Stomach (tissue), 8 donors: ENCODE measurements at regions not wholly inside any gene's neighbourhood (a gene's known extent, or its start where the extent isn't known, plus 50 kb on each side); places are given as distances from the start of the nearest gene placed in this dataset.
"Not testable (repeated sequence)": the region's sequence is repeated elsewhere in the genome, so short reads cannot be mapped to it uniquely, and the experiment has no call there.

Experiments used
- DNase-seq, 2 donors: peaks; one replicate each; pipeline versions ENCODE4 v3.0.0 to v3.0.0-alpha.2; 2013 to 2019
- H3K27ac ChIP-seq, 5 donors: fragments of 200-600 bp in 4 of 5; sonication (generic) in 4 of 5; one replicate each; pipeline ENCODE4 v1.5.1; 2013 to 2019; ENCODE audit warnings: mild to moderate bottlenecking in 1 of 5, moderate library complexity in 1 of 5
- H3K27me3 ChIP-seq, 3 donors: fragments of 200-600 bp; sonication (generic); one replicate each; pipeline ENCODE4 v1.5.1; 2017 to 2019; ENCODE audit warnings: mixed run types in 1 of 3
- H3K36me3 ChIP-seq, 4 donors: fragments of 200-600 bp; sonication (generic); 1 replicate in 3 of 4; 2 replicates in 1 of 4; pipeline ENCODE4 v1.5.1; 2016 to 2019
- H3K4me1 ChIP-seq, 4 donors: fragments of 200-600 bp; sonication (generic); one replicate each; pipeline ENCODE4 v1.5.1; 2016 to 2019
- H3K4me3 ChIP-seq, 4 donors: fragments of 200-600 bp; sonication (generic) in 3 of 4; one replicate each; pipeline ENCODE4 v1.5.1; 2016 to 2019; ENCODE audit warnings: mild to moderate bottlenecking in 1 of 4
- H3K9me3 ChIP-seq, 4 donors: fragments of 200-600 bp; sonication (generic); one replicate each; pipeline ENCODE4 v1.5.1; 2016 to 2019
- CTCF ChIP-seq, 7 experiments: fragments of 450-650 bp in 4 of 7; fragments of 200-600 bp in 3 of 7; sonication (generic) in 3 of 7; IDR thresholded peaks; one replicate each; pipeline ENCODE4 v1.5.1; 2016 to 2019; ENCODE audit warnings: antibody characterized with exemption in 7 of 7, control low read depth in 2 of 7, mild to moderate bottlenecking in 1 of 7
- EP300 ChIP-seq: sonication (generic); formaldehyde crosslinking; IDR thresholded peaks from one replicate; pipeline ENCODE4 v1.6.1; 2017; ENCODE audit warnings: antibody characterized with exemption
- POLR2A ChIP-seq, 4 donors: fragments of 450-650 bp; IDR thresholded peaks; one replicate each; pipeline ENCODE4 v1.6.1; 2016; ENCODE audit warnings: antibody characterized with exemption in 4 of 4, control low read depth in 2 of 4, mild to moderate bottlenecking in 1 of 4, moderate library complexity in 1 of 4
- POLR2AphosphoS5 ChIP-seq, 3 donors: sonication (generic); formaldehyde crosslinking; IDR thresholded peaks; one replicate each; pipeline ENCODE4 v1.6.1; 2016; ENCODE audit warnings: antibody characterized with exemption in 3 of 3
- WGBS, 5 donors: extraction: QIAGEN DNeasy Blood & Tissue Kit in 3 of 5; methylation state at CpG; one replicate each; pipeline versions ENCODE4 v1.1.5 to v1.1.7; 2013 to 2018; 5-methylcytosine and 5-hydroxymethylcytosine counted together
- intact Hi-C: fragments of 100-400 bp; cut with DNase I; formaldehyde crosslinking; loops from one replicate; pipeline ENCODE4 v1.15.1; 2023; ENCODE audit warnings: low total_unique reads
- donor health status: healthy with polysubstance abuse.
- donor health status: Bipolar disorder and iron deficiency.
- donor health status: healthy.

- Histone ChIP-seq H3K27me3 (no peaks in the 10 kb centered on the region), H3K27ac (no peak overlapping the region), H3K4me1 (no peaks in the 10 kb centered on the region), H3K36me3 (no peaks in the 10 kb centered on the region), H3K4me3 (no peak overlapping the region), H3K9me3 (no peaks in the 10 kb centered on the region)
- intact Hi-C loops: no loop called here
- DNase-seq: no peak
- 67 to 88% (median 79%) methylated on average over 2 of the region's 2 CpGs for WGBS, 5 donors
- TF ChIP-seq EP300: no peak
- TF ChIP-seq CTCF (IDR thresholded peaks at IDR 0.05): no peak
- TF ChIP-seq POLR2A (IDR thresholded peaks at IDR 0.05): no peak
- TF ChIP-seq POLR2AphosphoS5 (IDR thresholded peaks at IDR 0.05): no peak
Observed at GRCh38 chr21:35711661-35712060, 348.7 kb downstream of the SETD4 start.

- 57 to 81% (median 76%) methylated on average over 3 of the region's 3 CpGs for WGBS, 5 donors
- no peaks in the 10 kb centered on the region for H3K4me1 ChIP-seq
- intact Hi-C loops: no loop called here
- H3K27me3 ChIP-seq: no peaks in the 10 kb centered on the region
- no peak for TF ChIP-seq EP300
- TF ChIP-seq POLR2A (IDR thresholded peaks at IDR 0.05): no peak
- TF ChIP-seq CTCF (IDR thresholded peaks at IDR 0.05): no peak
- DNase-seq: no peak
- H3K4me3 ChIP-seq: no peak overlapping the region
- no peaks in the 10 kb centered on the region for H3K9me3 ChIP-seq
- no peaks in the 10 kb centered on the region for H3K36me3 ChIP-seq
- H3K27ac ChIP-seq: no peak overlapping the region
Observed at GRCh38 chr21:35711213-35711612, 349.1 kb downstream of the SETD4 start.

GRCh38 chr21:35709990-35710389, 350.3 kb downstream of the SETD4 start:
- intact Hi-C loops, H3K27ac ChIP-seq, H3K36me3 ChIP-seq, H3K9me3 ChIP-seq, H3K4me3 ChIP-seq, H3K4me1 ChIP-seq, DNase-seq, H3K27me3 ChIP-seq: not testable (repeated sequence)
- 33 to 88% (median 84%) methylated on average over 3 of the region's 3 CpGs for WGBS, 5 donors

DNA sequence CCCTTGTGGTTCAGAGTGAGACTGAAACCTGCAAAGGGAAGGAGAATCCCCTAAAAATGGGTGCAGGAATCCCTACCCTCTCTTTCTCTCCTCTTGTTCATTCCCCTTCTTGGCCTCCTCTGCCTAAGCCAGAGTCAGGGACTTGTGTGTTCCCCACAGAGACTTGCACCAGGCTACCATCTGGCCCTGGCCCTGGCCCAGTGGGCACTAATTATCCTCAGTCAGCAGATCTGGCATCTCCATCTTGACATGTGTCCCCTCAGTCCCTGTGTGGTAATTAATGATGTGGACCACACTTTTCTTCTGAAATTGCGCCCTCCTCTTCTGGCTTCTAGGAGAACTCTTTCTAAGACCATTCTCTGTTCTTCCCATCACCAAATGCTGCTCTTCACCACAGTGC, 354.4 kb downstream of the SETD4 start:
- H3K27me3 ChIP-seq: peaks cover 0 to 7% (median 0%) of the 10 kb centered on the region in 3 donors
- H3K27ac ChIP-seq: no peak overlapping the region
- no peaks in the 10 kb centered on the region for H3K9me3 ChIP-seq
- no peaks in the 10 kb centered on the region for H3K36me3 ChIP-seq
- intact Hi-C loops: no loop called here
- 93 to 100% (median 96%) methylated on average over 1 of the region's 1 CpG for WGBS, 5 donors
- TF ChIP-seq CTCF (IDR thresholded peaks at IDR 0.05): no peak
- no peak for TF ChIP-seq EP300
- TF ChIP-seq POLR2A (IDR thresholded peaks at IDR 0.05): no peak
- H3K4me3 ChIP-seq: no peak overlapping the region
- no peak for DNase-seq
- no peaks in the 10 kb centered on the region for H3K4me1 ChIP-seq

GRCh38 chr21:35705237-35705887, 355.0 kb downstream of the SETD4 start:
- Histone ChIP-seq H3K4me1 (no peaks in the 10 kb centered on the region), H3K4me3 (no peak overlapping the region), H3K27ac (no peak overlapping the region), H3K36me3 (no peaks in the 10 kb centered on the region), H3K9me3 (no peaks in the 10 kb centered on the region), H3K27me3 (peaks cover 0 to 9% (median 0%) of the 10 kb centered on the region in 3 donors)
- intact Hi-C loops: no loop called here
- peak in 1 of 2 donors; percentile 37 for DNase-seq
- TF ChIP-seq EP300: no peak
- 23 to 87% (median 70%) methylated on average over 2 of the region's 2 CpGs for WGBS, 5 donors
